NCI-H748 treated with DMSO at 0.1 percent for 48 hours (cell line): ENCODE measurements at regions not wholly inside any gene's neighbourhood (a gene's known extent, or its start where the extent isn't known, plus 50 kb on each side); places are given as distances from the start of the nearest gene placed in this dataset.
"Not testable (repeated sequence)": the region's sequence is repeated elsewhere in the genome, so short reads cannot be mapped to it uniquely, and the experiment has no call there.

Experiments
- DNase-seq: peaks from one replicate; lab custom pipeline; 2025; lab: John Stamatoyannopoulos, UW

GRCh38 chr1:178643349-178643748, 81.7 kb upstream of the RALGPS2 start:
- DNase-seq, result no peak

GRCh38 chr1:178643831-178644230, 81.2 kb upstream of the RALGPS2 start:
- DNase-seq, result no peak

- no peak for DNase-seq
Measured at GRCh38 chr1:178644308-178645120, 80.5 kb upstream of the RALGPS2 start.

GRCh38 chr1:178645157-178645807, 79.8 kb upstream of the RALGPS2 start:
- DNase-seq, result no peak

GRCh38 chr1:178645808-178646200, 79.2 kb upstream of the RALGPS2 start:
- DNase-seq, result no peak

GRCh38 chr1:178646821-178647220, 78.2 kb upstream of the RALGPS2 start:
- DNase-seq, result no peak

GRCh38 chr1:178648151-178648550, 76.9 kb upstream of the RALGPS2 start:
- no peak for DNase-seq

GRCh38 chr1:178649582-178650350, 75.3 kb upstream of the RALGPS2 start:
- no peak for DNase-seq

- DNase-seq, result no peak
Measured at GRCh38 chr1:178650934-178651511, 74.0 kb upstream of the RALGPS2 start.

- DNase-seq, result no peak
Measured at GRCh38 chr1:178651742-178652141, 73.3 kb upstream of the RALGPS2 start.

GRCh38 chr1:178652506-178653490, 72.2 kb upstream of the RALGPS2 start:
- no peak for DNase-seq

- DNase-seq, result no peak
Measured at GRCh38 chr1:178659789-178660208, 65.2 kb upstream of the RALGPS2 start.

GRCh38 chr1:178660461-178660860, 64.6 kb upstream of the RALGPS2 start:
- DNase-seq, result no peak

- DNase-seq, result no peak
Measured at GRCh38 chr1:178664278-178664677, 60.8 kb upstream of the RALGPS2 start.

- DNase-seq, result no peak
Measured at GRCh38 chr1:178665579-178665978, 59.5 kb upstream of the RALGPS2 start.

GRCh38 chr1:178666891-178667290, 58.2 kb upstream of the RALGPS2 start:
- DNase-seq, result not testable (repeated sequence)

- no peak for DNase-seq
Measured at GRCh38 chr1:178672434-178672833, 52.6 kb upstream of the RALGPS2 start.

- DNase-seq, result not testable (repeated sequence)
Measured at GRCh38 chr1:178674559-178674958, 50.5 kb upstream of the RALGPS2 start.
